ENCODE measurements at regions not wholly inside any gene's neighbourhood (a gene's known extent, or its start where the extent isn't known, plus 50 kb on each side); places are given as distances from the start of the nearest gene placed in this dataset.
"Not testable (repeated sequence)": the region's sequence is repeated elsewhere in the genome, so short reads cannot be mapped to it uniquely, and the experiment has no call there.

GRCh38 chr16:72590151-72590937, 418.4 kb upstream of the PMFBP1 start:
- TF ChIP-seq MYC (IDR thresholded peaks at IDR 0.05; ENCODE audit: low read depth, low read length) = no peak
- TF ChIP-seq MAX (IDR thresholded peaks at IDR 0.05; ENCODE audit: low read depth, low read length) = no peak
- TF ChIP-seq CTCF (IDR thresholded peaks at IDR 0.05; ENCODE audit: low read depth, low read length) = no peak
- H3K4me3 ChIP-seq (ENCODE audit: low read depth, low read length) = no peak overlapping the region
- DNase-seq (ENCODE audit: low read depth) = no peak

- no peak for DNase-seq (ENCODE audit: low read depth)
- TF ChIP-seq CTCF (IDR thresholded peaks at IDR 0.05; ENCODE audit: low read depth, low read length) (no peak), MYC (IDR thresholded peaks at IDR 0.05; ENCODE audit: low read depth, low read length) (no peak), MAX (IDR thresholded peaks at IDR 0.05; ENCODE audit: low read depth, low read length) (no peak), POLR2A (IDR thresholded peaks at IDR 0.05; ENCODE audit: extremely low read depth, insufficient read length) (no peak)
- H3K4me3 ChIP-seq (ENCODE audit: low read depth, low read length) = no peak overlapping the region
Measured at GRCh38 chr16:72588551-72588950, 416.6 kb upstream of the PMFBP1 start.

- DNase-seq (ENCODE audit: low read depth); H3K4me3 ChIP-seq (ENCODE audit: low read depth, low read length): not testable (repeated sequence)
Measured at GRCh38 chr16:72578061-72578460, 406.1 kb upstream of the PMFBP1 start.

GRCh38 chr16:72576189-72576588, 404.2 kb upstream of the PMFBP1 start:
- TF ChIP-seq POLR2A (IDR thresholded peaks at IDR 0.05; ENCODE audit: extremely low read depth, insufficient read length) (no peak), CTCF (IDR thresholded peaks at IDR 0.05; ENCODE audit: low read depth, low read length) (no peak), MYC (IDR thresholded peaks at IDR 0.05; ENCODE audit: low read depth, low read length) (no peak)
- H3K4me3 ChIP-seq (ENCODE audit: low read depth, low read length) = no peak overlapping the region
- no peak for DNase-seq (ENCODE audit: low read depth)

GRCh38 chr16:72569677-72570076, 397.7 kb upstream of the PMFBP1 start:
- DNase-seq (ENCODE audit: low read depth) = peak; percentile 20
- TF ChIP-seq MYC (IDR thresholded peaks at IDR 0.05; ENCODE audit: low read depth, low read length) (no peak), CTCF (IDR thresholded peaks at IDR 0.05; ENCODE audit: low read depth, low read length) (no peak), MAX (IDR thresholded peaks at IDR 0.05; ENCODE audit: low read depth, low read length) (no peak), POLR2A (IDR thresholded peaks at IDR 0.05; ENCODE audit: extremely low read depth, insufficient read length) (no peak)

GRCh38 chr16:72568502-72568901, 396.5 kb upstream of the PMFBP1 start:
- TF ChIP-seq MYC (IDR thresholded peaks at IDR 0.05; ENCODE audit: low read depth, low read length) = no peak
- no peak for TF ChIP-seq POLR2A (IDR thresholded peaks at IDR 0.05; ENCODE audit: extremely low read depth, insufficient read length)
- TF ChIP-seq CTCF (IDR thresholded peaks at IDR 0.05; ENCODE audit: low read depth, low read length) = no peak
- no peak for TF ChIP-seq MAX (IDR thresholded peaks at IDR 0.05; ENCODE audit: low read depth, low read length)
- no peak overlapping the region for H3K4me3 ChIP-seq (ENCODE audit: low read depth, low read length)
- no peak for DNase-seq (ENCODE audit: low read depth)

More at GRCh38 chr16:72569677-72570076, 397.7 kb upstream of the PMFBP1 start:
- H3K4me3 ChIP-seq (ENCODE audit: low read depth, low read length) = no peak overlapping the region
